SK-N-SH (cell line): ENCODE measurements at regions not wholly inside any gene's neighbourhood (a gene's known extent, or its start where the extent isn't known, plus 50 kb on each side); places are given as distances from the start of the nearest gene placed in this dataset.

Experiments used
- CTCF ChIA-PET: fragments of 300-600, 350-600 bp; formaldehyde crosslinking; extraction: SDS; loops from one replicate; lab custom pipeline; 2021; lab: Yijun Ruan, JAX
- POLR2A ChIA-PET: fragments of 350-600 bp; sonication (Branson Sonifier 250); formaldehyde crosslinking; extraction: SDS; loops from one replicate; lab custom pipeline; 2020; ENCODE audit warnings: antibody characterized with exemption, inconsistent platforms; lab: Yijun Ruan, JAX
- DNase-seq: peaks from one replicate; pipeline ENCODE4 v3.0.0; 2012
- H2AFZ ChIP-seq: fragments of 200-600 bp; sonication (generic); 2 replicates; pipeline ENCODE4 v1.8.1; 2016; ENCODE audit warnings: antibody characterized with exemption, mild to moderate bottlenecking, low read depth
- H3F3A ChIP-seq: fragments of 200-600 bp; sonication (generic); replicated peaks from 2 replicates; pipeline ENCODE3; 2016; ENCODE audit warnings: antibody characterized with exemption, mild to moderate bottlenecking; ENCODE audit not compliant: insufficient read depth
- H3K27ac ChIP-seq, 2 experiments: fragments of 200-500 bp in 1 of 2; fragments of 200-600 bp in 1 of 2; sonication (Bioruptor generic) in 1 of 2; sonication (generic), shearing (Covaris generic) in 1 of 2; 2 replicates each; pipeline versions ENCODE4 v1.5.1 to v1.6.1; 2014 to 2016; ENCODE audit warnings: low read depth in 2 of 2, inconsistent platforms in 1 of 2, low read length in 1 of 2, mild to moderate bottlenecking in 1 of 2, mixed read lengths in 1 of 2
- H3K27me3 ChIP-seq: fragments of 200-600 bp; sonication (generic), shearing (Covaris generic); 2 replicates; pipeline ENCODE4 v1.6.1; 2016; ENCODE audit warnings: mixed run types; ENCODE audit not compliant: insufficient read depth
- H3K36me3 ChIP-seq, 2 experiments: fragments of 200-500 bp in 1 of 2; fragments of 200-600 bp in 1 of 2; sonication (Bioruptor generic) in 1 of 2; sonication (generic) in 1 of 2; replicated peaks in 1 of 2; 2 replicates each; pipeline versions ENCODE3 to v1.5.1; 2014 to 2016; ENCODE audit warnings: low read length in 1 of 2, mild to moderate bottlenecking in 1 of 2; ENCODE audit not compliant: insufficient read depth in 2 of 2, control insufficient read depth in 1 of 2
- H3K4me1 ChIP-seq, 2 experiments: fragments of 200-500 bp in 1 of 2; fragments of 200-600 bp in 1 of 2; sonication (Bioruptor generic) in 1 of 2; sonication (generic), shearing (Covaris generic) in 1 of 2; 2 replicates each; pipeline versions ENCODE4 v1.5.1 to v1.6.1; 2014 to 2016; ENCODE audit warnings: low read depth in 1 of 2, low read length in 1 of 2, mixed run types in 1 of 2; ENCODE audit not compliant: insufficient read depth in 2 of 2, control insufficient read depth in 1 of 2
- H3K4me2 ChIP-seq: fragments of 200-600 bp; sonication (generic), shearing (Covaris generic); 2 replicates; pipeline ENCODE4 v1.6.1; 2017; ENCODE audit warnings: mixed run types
- H3K4me3 ChIP-seq, 2 experiments: fragments of 200-500 bp in 1 of 2; fragments of 200-600 bp in 1 of 2; sonication (Bioruptor generic) in 1 of 2; sonication (generic), shearing (Covaris generic) in 1 of 2; 2 replicates each; pipeline versions ENCODE4 v1.5.1 to v1.8.1; 2014 to 2016; ENCODE audit warnings: low read depth in 2 of 2, inconsistent platforms in 1 of 2, low read length in 1 of 2, mild to moderate bottlenecking in 1 of 2, mixed read lengths in 1 of 2, moderate library complexity in 1 of 2
- H3K79me2 ChIP-seq: fragments of 200-600 bp; sonication (generic); 2 replicates; pipeline ENCODE4 v1.8.1; 2017; ENCODE audit warnings: mild to moderate bottlenecking; ENCODE audit not compliant: insufficient read depth
- H3K9ac ChIP-seq: fragments of 200-600 bp; sonication (generic); 2 replicates; pipeline ENCODE4 v1.6.1; 2017; ENCODE audit warnings: mixed run types
- H3K9me2 ChIP-seq: fragments of 200-600 bp; sonication (generic); 2 replicates; pipeline ENCODE4 v1.6.1; 2017; ENCODE audit warnings: mixed run types
- H3K9me3 ChIP-seq: fragments of 200-600 bp; sonication (generic); 2 replicates; pipeline ENCODE4 v1.6.1; 2017; ENCODE audit warnings: mixed run types, mild to moderate bottlenecking, moderate library complexity
- H4K20me1 ChIP-seq: fragments of 200-600 bp; sonication (generic); 2 replicates; pipeline ENCODE4 v1.6.1; 2017; ENCODE audit warnings: mild to moderate bottlenecking, mixed run types; ENCODE audit not compliant: insufficient read depth
- CHD2 ChIP-seq: fragments of 150-350 bp; IDR thresholded peaks from 2 replicates; pipeline ENCODE4 v1.6.1; 2018; ENCODE audit warnings: low read length; ENCODE audit not compliant: partially characterized antibody
- EP300 ChIP-seq, 2 experiments: IDR thresholded peaks; 2 replicates each; pipeline versions ENCODE4 v1.4.0 to v1.6.1; 2012; ENCODE audit warnings: borderline replicate concordance in 1 of 2, low read depth in 1 of 2, low read length in 1 of 2
- FOSL2 ChIP-seq: IDR thresholded peaks from 2 replicates; pipeline ENCODE4 v1.4.0; 2012; ENCODE audit warnings: low read depth, mild to moderate bottlenecking, moderate library complexity, borderline replicate concordance
- FOXJ3 ChIP-seq: sonication (generic); formaldehyde crosslinking; IDR thresholded peaks from 2 replicates; pipeline ENCODE4 v1.5.1; 2020; ENCODE audit warnings: mild to moderate bottlenecking, missing genetic modification reagents
- GABPA ChIP-seq: IDR thresholded peaks from 2 replicates; pipeline ENCODE4 v1.4.0; 2012; ENCODE audit warnings: low read depth, mild to moderate bottlenecking
- GATA2 ChIP-seq: sonication (generic); formaldehyde crosslinking; IDR thresholded peaks from 2 replicates; pipeline ENCODE4 v1.5.0; 2020; ENCODE audit warnings: mild to moderate bottlenecking, missing genetic modification reagents
- IRF3 ChIP-seq: fragments of 150-350 bp; IDR thresholded peaks from 2 replicates; pipeline ENCODE4 v1.6.1; 2016; ENCODE audit warnings: mild to moderate bottlenecking, low read depth, low read length
- JUND ChIP-seq: IDR thresholded peaks from 2 replicates; pipeline ENCODE4 v1.4.0; 2012
- MAX ChIP-seq: IDR thresholded peaks from 2 replicates; pipeline ENCODE4 v1.4.0; 2012; ENCODE audit warnings: low read depth
- MEF2A ChIP-seq: IDR thresholded peaks from 2 replicates; pipeline ENCODE4 v1.4.0; 2012; ENCODE audit warnings: low read depth, borderline replicate concordance
- MXI1 ChIP-seq: IDR thresholded peaks from 2 replicates; pipeline ENCODE4 v1.6.1; 2012; ENCODE audit warnings: mild to moderate bottlenecking, low read depth, low read length, improper control_type of control experiment
- PBX3 ChIP-seq: IDR thresholded peaks from 2 replicates; pipeline ENCODE4; 2012
- POLR2AphosphoS5 ChIP-seq: IDR thresholded peaks from 2 replicates; pipeline ENCODE4 v1.6.1; 2012; ENCODE audit warnings: low read depth, low read length
- RCOR1 ChIP-seq: fragments of 150-350 bp; IDR thresholded peaks from 2 replicates; pipeline ENCODE4 v1.6.1; 2017; ENCODE audit warnings: antibody characterized with exemption, low read length
- SIN3A ChIP-seq: IDR thresholded peaks from 2 replicates; pipeline ENCODE4 v1.6.1; 2012; ENCODE audit warnings: low read depth, mild to moderate bottlenecking, low read length, moderate library complexity, borderline replicate concordance
- YY1 ChIP-seq: IDR thresholded peaks from 2 replicates; pipeline ENCODE4 v1.4.0; 2012; ENCODE audit warnings: low read depth, mild to moderate bottlenecking
- ZBTB33 ChIP-seq: IDR thresholded peaks from 2 replicates; pipeline ENCODE4 v1.4.0; 2012; ENCODE audit warnings: low read depth, borderline replicate concordance
- WGBS: methylation state at CpG from one replicate; pipeline ENCODE4 v1.1.6; 2017; ENCODE audit warnings: low lambda C conversion rate; 5-methylcytosine and 5-hydroxymethylcytosine counted together
- TF ChIP-seq, protein P1 (sequence below): IDR thresholded peaks from 2 replicates; pipeline ENCODE4 v1.6.1; 2012; ENCODE audit warnings: mild to moderate bottlenecking, low read depth, low read length, moderate library complexity
- TF ChIP-seq, protein P2 (sequence below): fragments of 200-600 bp; sonication (generic); IDR thresholded peaks from 2 replicates; pipeline ENCODE4 v1.6.1; 2017; ENCODE audit warnings: antibody characterized with exemption, mild to moderate bottlenecking, moderate library complexity
- TF ChIP-seq, protein P3 (sequence below): fragments of 150-350 bp; IDR thresholded peaks from 2 replicates; pipeline ENCODE4 v1.6.1; 2017; ENCODE audit warnings: antibody characterized with exemption, low read length, low read depth, borderline replicate concordance

DNA sequence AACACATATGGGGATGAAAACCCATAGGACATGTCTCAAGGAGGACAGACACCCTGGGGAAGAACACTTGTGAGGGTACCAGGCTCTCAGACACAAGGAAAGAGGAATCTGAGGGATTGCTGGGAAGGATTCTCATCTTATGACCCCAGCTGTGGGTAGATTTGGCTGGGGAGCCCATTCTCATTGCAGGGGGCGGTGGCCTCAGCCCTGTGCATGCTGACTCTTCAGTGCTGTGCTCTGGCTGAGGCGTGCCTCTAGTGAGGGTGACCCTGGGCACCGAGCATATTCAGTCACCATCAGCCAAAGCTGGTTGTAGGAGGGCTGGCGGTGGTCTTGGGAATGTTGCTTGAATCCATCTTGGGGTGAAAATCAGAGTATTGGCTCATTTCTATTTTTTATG, 140.7 kb downstream of the TM9SF2 start:
- POLR2A ChIA-PET = no interaction called here
- no peaks in the 10 kb centered on the region for H3F3A ChIP-seq
- TF ChIP-seq YY1 (no peak), GABPA (no peak), ZBTB33 (no peak), SIN3A (no peak), GATA2 (no peak), MAX (no peak), CHD2 (no peak), MEF2A (no peak), RCOR1 (no peak), EP300 (IDR thresholded peaks at IDR 0.05; ENCODE audit: borderline replicate concordance in 1 of 2, low read depth in 1 of 2, low read length in 1 of 2) (no peak), FOSL2 (no peak), FOXJ3 (CRISPR knock-in tag) (no peak), IRF3 (no peak), POLR2AphosphoS5 (no peak), MXI1 (no peak), PBX3 (no peak), JUND (no peak)
- TF ChIP-seq, protein P1, sequence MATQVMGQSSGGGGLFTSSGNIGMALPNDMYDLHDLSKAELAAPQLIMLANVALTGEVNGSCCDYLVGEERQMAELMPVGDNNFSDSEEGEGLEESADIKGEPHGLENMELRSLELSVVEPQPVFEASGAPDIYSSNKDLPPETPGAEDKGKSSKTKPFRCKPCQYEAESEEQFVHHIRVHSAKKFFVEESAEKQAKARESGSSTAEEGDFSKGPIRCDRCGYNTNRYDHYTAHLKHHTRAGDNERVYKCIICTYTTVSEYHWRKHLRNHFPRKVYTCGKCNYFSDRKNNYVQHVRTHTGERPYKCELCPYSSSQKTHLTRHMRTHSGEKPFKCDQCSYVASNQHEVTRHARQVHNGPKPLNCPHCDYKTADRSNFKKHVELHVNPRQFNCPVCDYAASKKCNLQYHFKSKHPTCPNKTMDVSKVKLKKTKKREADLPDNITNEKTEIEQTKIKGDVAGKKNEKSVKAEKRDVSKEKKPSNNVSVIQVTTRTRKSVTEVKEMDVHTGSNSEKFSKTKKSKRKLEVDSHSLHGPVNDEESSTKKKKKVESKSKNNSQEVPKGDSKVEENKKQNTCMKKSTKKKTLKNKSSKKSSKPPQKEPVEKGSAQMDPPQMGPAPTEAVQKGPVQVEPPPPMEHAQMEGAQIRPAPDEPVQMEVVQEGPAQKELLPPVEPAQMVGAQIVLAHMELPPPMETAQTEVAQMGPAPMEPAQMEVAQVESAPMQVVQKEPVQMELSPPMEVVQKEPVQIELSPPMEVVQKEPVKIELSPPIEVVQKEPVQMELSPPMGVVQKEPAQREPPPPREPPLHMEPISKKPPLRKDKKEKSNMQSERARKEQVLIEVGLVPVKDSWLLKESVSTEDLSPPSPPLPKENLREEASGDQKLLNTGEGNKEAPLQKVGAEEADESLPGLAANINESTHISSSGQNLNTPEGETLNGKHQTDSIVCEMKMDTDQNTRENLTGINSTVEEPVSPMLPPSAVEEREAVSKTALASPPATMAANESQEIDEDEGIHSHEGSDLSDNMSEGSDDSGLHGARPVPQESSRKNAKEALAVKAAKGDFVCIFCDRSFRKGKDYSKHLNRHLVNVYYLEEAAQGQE = no peak
- TF ChIP-seq, protein P2, sequence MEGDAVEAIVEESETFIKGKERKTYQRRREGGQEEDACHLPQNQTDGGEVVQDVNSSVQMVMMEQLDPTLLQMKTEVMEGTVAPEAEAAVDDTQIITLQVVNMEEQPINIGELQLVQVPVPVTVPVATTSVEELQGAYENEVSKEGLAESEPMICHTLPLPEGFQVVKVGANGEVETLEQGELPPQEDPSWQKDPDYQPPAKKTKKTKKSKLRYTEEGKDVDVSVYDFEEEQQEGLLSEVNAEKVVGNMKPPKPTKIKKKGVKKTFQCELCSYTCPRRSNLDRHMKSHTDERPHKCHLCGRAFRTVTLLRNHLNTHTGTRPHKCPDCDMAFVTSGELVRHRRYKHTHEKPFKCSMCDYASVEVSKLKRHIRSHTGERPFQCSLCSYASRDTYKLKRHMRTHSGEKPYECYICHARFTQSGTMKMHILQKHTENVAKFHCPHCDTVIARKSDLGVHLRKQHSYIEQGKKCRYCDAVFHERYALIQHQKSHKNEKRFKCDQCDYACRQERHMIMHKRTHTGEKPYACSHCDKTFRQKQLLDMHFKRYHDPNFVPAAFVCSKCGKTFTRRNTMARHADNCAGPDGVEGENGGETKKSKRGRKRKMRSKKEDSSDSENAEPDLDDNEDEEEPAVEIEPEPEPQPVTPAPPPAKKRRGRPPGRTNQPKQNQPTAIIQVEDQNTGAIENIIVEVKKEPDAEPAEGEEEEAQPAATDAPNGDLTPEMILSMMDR = no peak
- TF ChIP-seq, protein P3, sequence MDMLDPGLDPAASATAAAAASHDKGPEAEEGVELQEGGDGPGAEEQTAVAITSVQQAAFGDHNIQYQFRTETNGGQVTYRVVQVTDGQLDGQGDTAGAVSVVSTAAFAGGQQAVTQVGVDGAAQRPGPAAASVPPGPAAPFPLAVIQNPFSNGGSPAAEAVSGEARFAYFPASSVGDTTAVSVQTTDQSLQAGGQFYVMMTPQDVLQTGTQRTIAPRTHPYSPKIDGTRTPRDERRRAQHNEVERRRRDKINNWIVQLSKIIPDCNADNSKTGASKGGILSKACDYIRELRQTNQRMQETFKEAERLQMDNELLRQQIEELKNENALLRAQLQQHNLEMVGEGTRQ = no peak
- TF ChIP-seq, all 33 proteins: peak for 0
- Histone ChIP-seq H3K4me2 (no peak overlapping the region), H3K9me2 (no peaks in the 10 kb centered on the region), H3K27ac (no peak overlapping the region), H3K9ac (no peak overlapping the region), H3K36me3 (no peaks in the 10 kb centered on the region), H3K4me1 (no peaks in the 10 kb centered on the region), H4K20me1 (no peaks in the 10 kb centered on the region), H3K27me3 (no peaks in the 10 kb centered on the region), H3K79me2 (no peaks in the 10 kb centered on the region), H3K4me3 (no peak overlapping the region), H2AFZ (no peak overlapping the region), H3K9me3 (no peaks in the 10 kb centered on the region)
- WGBS = 77% methylated on average over 2 of the region's 4 CpGs
- DNase-seq = no peak
- CTCF ChIA-PET = interaction anchor here (0.8 kb wide), 1 partner anchor 14 kb away, joined by 3 read pairs; no protein-coding TSS in a partner anchor
